ENCODE measurements at regions not wholly inside any gene's neighbourhood (a gene's known extent, or its start where the extent isn't known, plus 50 kb on each side); places are given as distances from the start of the nearest gene placed in this dataset.

GRCh38 chr9:106724566-106724965 lies 138.4 kb upstream of the ZNF462 start:
- Mint-ChIP-seq H3K4me3 (ENCODE audit: low read depth, unreplicated experiment) (no peak overlapping the region), H3K27ac (ENCODE audit: unreplicated experiment) (no peak overlapping the region), H3K27me3 (ENCODE audit: unreplicated experiment) (no peaks in the 10 kb centered on the region), H3K4me1 (ENCODE audit: low read depth, unreplicated experiment) (peaks cover 11% of the 10 kb centered on the region), H3K9me3 (ENCODE audit: low read depth, unreplicated experiment) (peaks cover 5% of the 10 kb centered on the region), H3K36me3 (ENCODE audit: insufficient read depth, unreplicated experiment) (no peaks in the 10 kb centered on the region)
- no TSS peak for BruUV-seq (replicated peaks)
- no peak for TF ChIP-seq CTCF (IDR thresholded peaks at IDR 0.05; ENCODE audit: unreplicated experiment)
- no peak for DNase-seq
- intact Hi-C loops (cut with micrococcal nuclease; ENCODE audit: unreplicated experiment), result no loop called here
- CTCF ChIA-PET, result no interaction called here

DNA sequence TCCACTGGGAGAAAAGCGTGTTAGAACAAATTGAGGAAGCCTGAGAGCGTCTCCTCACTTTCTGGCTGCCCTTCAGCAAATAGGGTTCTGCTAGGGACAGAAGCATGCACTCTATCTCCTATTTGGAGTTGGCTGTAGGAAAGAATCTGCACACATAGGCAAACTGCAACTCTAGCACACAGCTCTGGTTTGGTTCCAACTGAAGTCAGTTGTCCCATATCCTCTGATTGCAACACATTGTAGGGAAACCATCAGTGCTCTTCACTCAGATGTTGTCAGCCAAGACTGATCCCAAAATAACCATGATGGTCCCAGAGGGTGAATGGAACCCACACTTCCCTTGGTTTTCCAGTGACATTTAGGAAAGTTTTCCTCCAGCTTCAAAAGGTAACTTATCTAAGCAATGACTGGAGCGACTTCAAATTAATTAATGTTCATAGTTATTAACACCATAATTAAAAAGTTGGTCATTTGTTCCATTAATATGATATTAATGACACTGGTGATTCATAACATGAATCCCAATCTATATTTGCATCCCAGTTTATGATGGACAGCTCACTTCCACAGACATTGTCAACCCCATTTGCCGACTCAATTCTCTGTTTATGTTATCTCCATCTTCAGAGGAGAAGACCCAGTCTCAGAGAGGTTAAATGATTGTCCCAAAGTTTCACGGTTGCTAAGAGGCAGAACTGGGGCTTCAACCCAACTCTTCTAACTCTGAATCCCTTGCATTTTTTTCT lies 136.7 kb upstream of the ZNF462 start:
- Mint-ChIP-seq H3K4me3 (ENCODE audit: low read depth, unreplicated experiment) (no peak overlapping the region), H3K27ac (ENCODE audit: unreplicated experiment) (no peak overlapping the region), H3K4me1 (ENCODE audit: low read depth, unreplicated experiment) (peaks cover 9% of the 10 kb centered on the region), H3K27me3 (ENCODE audit: unreplicated experiment) (no peaks in the 10 kb centered on the region), H3K9me3 (ENCODE audit: low read depth, unreplicated experiment) (peaks cover 5% of the 10 kb centered on the region), H3K36me3 (ENCODE audit: insufficient read depth, unreplicated experiment) (no peaks in the 10 kb centered on the region)
- CTCF ChIA-PET, result no interaction called here
- intact Hi-C loops (cut with micrococcal nuclease; ENCODE audit: unreplicated experiment), result no loop called here
- TF ChIP-seq CTCF (IDR thresholded peaks at IDR 0.05; ENCODE audit: unreplicated experiment), result no peak
- BruUV-seq (replicated peaks), result no TSS peak
- no peak for DNase-seq

DNA sequence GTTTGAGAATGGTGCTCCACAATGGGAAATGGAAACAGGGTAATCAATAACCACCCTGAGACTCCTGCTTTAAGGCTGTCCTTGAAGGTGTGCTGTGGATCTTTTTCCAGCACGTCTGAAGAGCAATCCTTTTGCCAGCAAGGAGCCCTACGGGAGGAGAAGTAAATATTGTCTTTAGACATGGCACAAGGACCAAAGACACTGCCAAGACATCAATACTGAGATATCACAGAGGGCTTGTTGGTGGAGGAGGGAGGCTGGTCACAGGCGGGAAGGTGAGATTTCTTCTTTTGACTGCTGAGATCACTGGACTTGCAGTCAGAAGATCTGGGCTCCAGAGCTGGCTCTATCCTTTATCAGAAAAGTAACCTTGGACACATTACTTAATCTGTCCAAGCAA lies 135.0 kb upstream of the ZNF462 start:
- intact Hi-C loops (cut with micrococcal nuclease; ENCODE audit: unreplicated experiment), result no loop called here
- Mint-ChIP-seq H3K4me1 (ENCODE audit: low read depth, unreplicated experiment) (no peaks in the 10 kb centered on the region), H3K27me3 (ENCODE audit: unreplicated experiment) (no peaks in the 10 kb centered on the region), H3K36me3 (ENCODE audit: insufficient read depth, unreplicated experiment) (no peaks in the 10 kb centered on the region), H3K9me3 (ENCODE audit: low read depth, unreplicated experiment) (peaks cover 5% of the 10 kb centered on the region), H3K4me3 (ENCODE audit: low read depth, unreplicated experiment) (no peak overlapping the region), H3K27ac (ENCODE audit: unreplicated experiment) (no peak overlapping the region)
- BruUV-seq (replicated peaks), result no TSS peak
- CTCF ChIA-PET, result no interaction called here
- no peak for TF ChIP-seq CTCF (IDR thresholded peaks at IDR 0.05; ENCODE audit: unreplicated experiment)
- DNase-seq, result no peak

DNA sequence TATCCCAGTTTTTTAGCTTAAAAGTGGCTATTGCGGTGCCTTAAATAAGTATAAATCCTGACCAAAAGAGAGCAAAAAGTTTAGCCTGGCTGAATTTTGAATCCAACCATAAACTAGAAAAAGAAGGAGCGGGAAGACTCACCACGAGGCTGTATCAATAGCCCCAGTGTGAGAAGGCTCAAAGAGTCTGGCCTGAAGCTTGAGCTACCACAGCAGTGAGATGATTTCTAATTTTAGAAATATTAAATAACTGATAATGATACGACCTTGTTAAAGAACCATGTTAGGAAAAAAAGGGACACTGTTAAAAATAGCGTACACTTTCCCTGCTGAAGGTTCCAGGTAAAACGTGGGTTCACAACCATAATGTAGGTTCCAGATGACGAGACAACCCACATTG lies 134.1 kb upstream of the ZNF462 start:
- Mint-ChIP-seq H3K9me3 (ENCODE audit: low read depth, unreplicated experiment) (peaks cover 5% of the 10 kb centered on the region), H3K4me1 (ENCODE audit: low read depth, unreplicated experiment) (no peaks in the 10 kb centered on the region), H3K4me3 (ENCODE audit: low read depth, unreplicated experiment) (no peak overlapping the region), H3K27ac (ENCODE audit: unreplicated experiment) (no peak overlapping the region), H3K27me3 (ENCODE audit: unreplicated experiment) (no peaks in the 10 kb centered on the region), H3K36me3 (ENCODE audit: insufficient read depth, unreplicated experiment) (no peaks in the 10 kb centered on the region)
- BruUV-seq (replicated peaks), result no TSS peak
- TF ChIP-seq CTCF (IDR thresholded peaks at IDR 0.05; ENCODE audit: unreplicated experiment), result no peak
- intact Hi-C loops (cut with micrococcal nuclease; ENCODE audit: unreplicated experiment), result no loop called here
- CTCF ChIA-PET, result no interaction called here
- no peak for DNase-seq
